PC-3 (cell line): ENCODE measurements at regions not wholly inside any gene's neighbourhood (a gene's known extent, or its start where the extent isn't known, plus 50 kb on each side); places are given as distances from the start of the nearest gene placed in this dataset.

ENCODE experiments used
- ATAC-seq: fragments of 200-7000 bp; cut with Tn5 transposase; 2 replicates; pipeline ENCODE4 v1.9.1; 2020; ENCODE audit warnings: mild to moderate bottlenecking, moderate library complexity
- BruUV-seq: library from RNA; stranded (reverse); fragments of 400-500 nt; replicated peaks from 2 replicates; lab custom pipeline; 2021; lab: Mats Ljungman, UMichigan
- CTCF ChIA-PET: fragments of 300-600 bp; sonication (Branson Sonifier 250); formaldehyde crosslinking; loops from one replicate; lab custom pipeline; 2022; ENCODE audit warnings: antibody characterized with exemption; lab: Charles Lee
- POLR2A ChIA-PET: fragments of 300-600 bp; sonication (Branson Sonifier 250); formaldehyde crosslinking; loops from one replicate; lab custom pipeline; 2022; ENCODE audit warnings: antibody characterized with exemption; ENCODE audit not compliant: unreplicated experiment; lab: Charles Lee
- DNase-seq: peaks from one replicate; pipeline ENCODE4 v3.0.0-alpha.2; 2015
- H2AFZ ChIP-seq: fragments of 300-600 bp; sonication (generic); 2 replicates; pipeline ENCODE4 v1.6.0; 2016; ENCODE audit warnings: antibody characterized with exemption, low read length
- H3F3A ChIP-seq: fragments of 300-600 bp; sonication (generic); one replicate; pipeline ENCODE4 v1.6.0; 2017; ENCODE audit warnings: antibody characterized with exemption, low read length, control low read depth, mild to moderate bottlenecking; ENCODE audit not compliant: unreplicated experiment
- H3K27ac ChIP-seq: fragments of 300-600 bp; sonication (generic); 2 replicates; pipeline ENCODE4 v1.5.1; 2016; ENCODE audit warnings: mild to moderate bottlenecking, low read length
- H3K27me3 ChIP-seq: fragments of 300-600 bp; sonication (generic); 2 replicates; pipeline ENCODE4 v1.6.1; 2016; ENCODE audit warnings: low read length, mixed read lengths
- H3K36me3 ChIP-seq: fragments of 300-600 bp; sonication (generic); 2 replicates; pipeline ENCODE4 v1.6.1; 2016; ENCODE audit warnings: low read depth, mixed run types, low read length, mixed read lengths
- H3K4me1 ChIP-seq: fragments of 300-600 bp; sonication (generic); 2 replicates; pipeline ENCODE4 v1.5.1; 2016; ENCODE audit warnings: low read length; ENCODE audit not compliant: insufficient read depth
- H3K4me2 ChIP-seq: fragments of 300-600 bp; sonication (generic); 2 replicates; pipeline ENCODE4 v1.6.0; 2016; ENCODE audit warnings: low read length
- H3K4me3 ChIP-seq: fragments of 300-600 bp; sonication (generic); 2 replicates; pipeline ENCODE4 v1.5.1; 2016; ENCODE audit warnings: mild to moderate bottlenecking, low read length, mixed read lengths
- H3K79me2 ChIP-seq: fragments of 300-600 bp; sonication (generic); 2 replicates; pipeline ENCODE4 v1.6.1; 2017; ENCODE audit warnings: low read length, mixed read lengths
- H3K9ac ChIP-seq: fragments of 300-600 bp; sonication (generic); 2 replicates; pipeline ENCODE4 v1.6.0; 2016; ENCODE audit warnings: mild to moderate bottlenecking, low read length
- H3K9me2 ChIP-seq: fragments of 300-600 bp; sonication (generic); replicated peaks from 2 replicates; pipeline ENCODE4 v1.6.1; 2016; ENCODE audit warnings: mixed run types, low read length, mixed read lengths
- H3K9me3 ChIP-seq: fragments of 300-600 bp; sonication (generic); 2 replicates; pipeline ENCODE4 v1.6.1; 2016; ENCODE audit warnings: low read length, mixed read lengths
- H4K20me1 ChIP-seq: fragments of 300-600 bp; sonication (generic); 2 replicates; pipeline ENCODE4 v1.6.1; 2016; ENCODE audit warnings: low read length, mixed read lengths
- EZH2 ChIP-seq: fragments of 300-600 bp; sonication (generic); IDR thresholded peaks from one replicate; pipeline ENCODE4 v1.6.1; 2017; ENCODE audit warnings: antibody characterized with exemption, mild to moderate bottlenecking, low read length; ENCODE audit not compliant: unreplicated experiment
- EZH2phosphoT487 ChIP-seq: fragments of 300-600 bp; sonication (generic); IDR thresholded peaks from 2 replicates; pipeline ENCODE4 v1.6.1; 2018; ENCODE audit warnings: mild to moderate bottlenecking, antibody characterized with exemption, low read length, borderline replicate concordance
- intact Hi-C: fragments of 100-400 bp; cut with micrococcal nuclease; formaldehyde crosslinking; loops from 2 replicates; pipeline ENCODE4 v1.9.0; 2023
- TF ChIP-seq, protein P1 (sequence below): fragments of 300-600 bp; sonication (generic); conservative IDR thresholded peaks from 2 replicates; pipeline ENCODE4 v1.5.1; 2017; ENCODE audit warnings: antibody characterized with exemption, low read depth, mild to moderate bottlenecking, low read length

DNA sequence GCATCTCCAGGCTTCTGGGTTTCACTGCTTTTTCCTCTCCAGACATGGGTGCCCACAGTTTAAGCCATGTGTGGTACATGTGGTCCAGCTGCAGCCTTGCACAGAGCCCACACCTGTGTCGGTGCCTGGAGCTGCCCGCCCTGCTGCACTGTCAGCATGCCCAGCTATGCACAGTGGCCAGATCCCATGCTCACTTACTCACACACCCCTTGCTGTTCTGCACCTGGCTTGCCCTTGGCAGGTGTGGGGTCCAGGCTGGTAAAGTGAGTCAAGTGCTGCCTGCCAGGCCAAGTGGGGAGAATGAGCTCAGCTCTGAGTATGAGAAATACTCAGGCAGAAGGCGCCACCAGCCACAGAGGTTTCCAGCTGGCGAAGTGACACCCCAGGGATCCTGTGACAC, 739.9 kb downstream of the CDH11 start:
- Histone ChIP-seq H3K4me3 (no peak overlapping the region), H2AFZ (no peak overlapping the region), H4K20me1 (no peaks in the 10 kb centered on the region), H3K79me2 (no peaks in the 10 kb centered on the region), H3K27me3 (no peaks in the 10 kb centered on the region), H3K9me2 (no peaks in the 10 kb centered on the region), H3K9me3 (no peaks in the 10 kb centered on the region), H3K4me1 (no peaks in the 10 kb centered on the region), H3K4me2 (no peak overlapping the region), H3K36me3 (no peaks in the 10 kb centered on the region), H3F3A (no peaks in the 10 kb centered on the region), H3K9ac (no peak overlapping the region), H3K27ac (no peak overlapping the region)
- BruUV-seq = no TSS peak
- ATAC-seq (no peak), DNase-seq (no peak)
- CTCF ChIA-PET = no interaction called here
- POLR2A ChIA-PET = no interaction called here
- TF ChIP-seq, protein P1, sequence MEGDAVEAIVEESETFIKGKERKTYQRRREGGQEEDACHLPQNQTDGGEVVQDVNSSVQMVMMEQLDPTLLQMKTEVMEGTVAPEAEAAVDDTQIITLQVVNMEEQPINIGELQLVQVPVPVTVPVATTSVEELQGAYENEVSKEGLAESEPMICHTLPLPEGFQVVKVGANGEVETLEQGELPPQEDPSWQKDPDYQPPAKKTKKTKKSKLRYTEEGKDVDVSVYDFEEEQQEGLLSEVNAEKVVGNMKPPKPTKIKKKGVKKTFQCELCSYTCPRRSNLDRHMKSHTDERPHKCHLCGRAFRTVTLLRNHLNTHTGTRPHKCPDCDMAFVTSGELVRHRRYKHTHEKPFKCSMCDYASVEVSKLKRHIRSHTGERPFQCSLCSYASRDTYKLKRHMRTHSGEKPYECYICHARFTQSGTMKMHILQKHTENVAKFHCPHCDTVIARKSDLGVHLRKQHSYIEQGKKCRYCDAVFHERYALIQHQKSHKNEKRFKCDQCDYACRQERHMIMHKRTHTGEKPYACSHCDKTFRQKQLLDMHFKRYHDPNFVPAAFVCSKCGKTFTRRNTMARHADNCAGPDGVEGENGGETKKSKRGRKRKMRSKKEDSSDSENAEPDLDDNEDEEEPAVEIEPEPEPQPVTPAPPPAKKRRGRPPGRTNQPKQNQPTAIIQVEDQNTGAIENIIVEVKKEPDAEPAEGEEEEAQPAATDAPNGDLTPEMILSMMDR = no peak
- no peak for TF ChIP-seq EZH2
- no peak for TF ChIP-seq EZH2phosphoT487
- intact Hi-C loops = no loop called here

- H3K9ac ChIP-seq = no peak overlapping the region
- H3K36me3 ChIP-seq = no peaks in the 10 kb centered on the region
- no peak for DNase-seq
- no peaks in the 10 kb centered on the region for H3K4me1 ChIP-seq
- no peaks in the 10 kb centered on the region for H4K20me1 ChIP-seq
- intact Hi-C loops = no loop called here
- no peak overlapping the region for H2AFZ ChIP-seq
- ATAC-seq = no peak
- H3K9me3 ChIP-seq = no peaks in the 10 kb centered on the region
- no TSS peak for BruUV-seq
- no peak overlapping the region for H3K4me3 ChIP-seq
- H3K27me3 ChIP-seq = no peaks in the 10 kb centered on the region
- no peaks in the 10 kb centered on the region for H3K9me2 ChIP-seq
- ChIA-PET POLR2A (no interaction called here), CTCF (no interaction called here)
- no peak for TF ChIP-seq EZH2phosphoT487
- TF ChIP-seq EZH2 = no peak
- TF ChIP-seq, protein P1 = no peak
- H3K4me2 ChIP-seq = no peak overlapping the region
- no peaks in the 10 kb centered on the region for H3F3A ChIP-seq
- H3K79me2 ChIP-seq = no peaks in the 10 kb centered on the region
- H3K27ac ChIP-seq = no peak overlapping the region
These were observed 741.1 kb downstream of the CDH11 start for GRCh38 chr16:64380751-64381150.

- H3K4me3 ChIP-seq = no peak overlapping the region
These were observed 746.4 kb downstream of the CDH11 start for GRCh38 chr16:64375391-64375980.

More at GRCh38 chr16:64375391-64375980, 746.4 kb downstream of the CDH11 start:
- H3K9me2 ChIP-seq = no peaks in the 10 kb centered on the region
- intact Hi-C loops = no loop called here
- peaks cover 13% of the 10 kb centered on the region; the same call in 1 of the 2 replicates for H3K4me1 ChIP-seq
- CTCF ChIA-PET = no interaction called here
- DNase-seq (no peak), ATAC-seq (no peak)
- POLR2A ChIA-PET = no interaction called here
- no peaks in the 10 kb centered on the region for H3K79me2 ChIP-seq
- H3K27ac ChIP-seq = no peak overlapping the region
- H3K36me3 ChIP-seq = no peaks in the 10 kb centered on the region
- no peaks in the 10 kb centered on the region for H4K20me1 ChIP-seq
- no peaks in the 10 kb centered on the region for H3F3A ChIP-seq
- no peak overlapping the region for H3K9ac ChIP-seq
- no peak overlapping the region for H3K4me2 ChIP-seq
- no peaks in the 10 kb centered on the region for H3K27me3 ChIP-seq
- H2AFZ ChIP-seq = no peak overlapping the region
- no TSS peak for BruUV-seq
- TF ChIP-seq EZH2phosphoT487 (no peak), EZH2 (no peak)
- TF ChIP-seq, protein P1 = no peak
- H3K9me3 ChIP-seq = no peaks in the 10 kb centered on the region
